Stimulated activated CD4-positive, alpha-beta T cell treated with anti-CD3 and anti-CD28 coated beads, Interleukin-1b, Interleukin-23, amount 100 ng/mL, for 48 hours (primary cell): ENCODE measurements at regions not wholly inside any gene's neighbourhood (a gene's known extent, or its start where the extent isn't known, plus 50 kb on each side); places are given as distances from the start of the nearest gene placed in this dataset.
A peak's percentile ranks its signal among the peaks of the same experiment; 100 is the strongest.

Source experiments
- DNase-seq: peaks from one replicate; pipeline ENCODE4 v3.0.0-alpha.2; 2020

DNA sequence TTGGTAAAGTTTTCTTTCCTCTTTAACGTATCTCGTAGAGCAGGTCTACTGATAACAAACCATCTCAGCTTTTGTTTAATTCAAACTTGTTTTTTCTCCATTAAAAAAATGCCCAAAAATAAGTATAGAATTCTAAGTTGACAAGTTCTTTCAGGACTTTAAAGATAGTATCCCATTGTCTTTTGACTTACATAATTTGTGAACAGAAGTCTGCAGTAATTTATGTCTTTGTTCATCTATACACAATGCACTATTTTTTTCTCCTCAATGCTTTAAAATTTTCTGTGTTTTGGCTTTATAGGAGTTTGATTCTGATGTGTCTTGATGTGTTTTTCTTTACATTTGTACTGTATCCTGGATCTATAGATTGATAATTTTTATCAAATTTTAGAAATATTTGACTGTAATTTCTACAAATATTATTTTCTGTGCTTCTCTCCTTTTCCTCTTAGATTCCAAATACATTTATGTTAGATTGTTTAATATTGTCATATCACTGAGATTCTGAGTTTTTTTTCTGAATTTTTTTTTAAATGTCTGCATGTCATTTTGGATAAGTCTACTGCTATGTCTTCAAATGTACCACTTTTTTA is 143.3 kb downstream of the FTCDNL1 start:
- no peak for DNase-seq

DNA sequence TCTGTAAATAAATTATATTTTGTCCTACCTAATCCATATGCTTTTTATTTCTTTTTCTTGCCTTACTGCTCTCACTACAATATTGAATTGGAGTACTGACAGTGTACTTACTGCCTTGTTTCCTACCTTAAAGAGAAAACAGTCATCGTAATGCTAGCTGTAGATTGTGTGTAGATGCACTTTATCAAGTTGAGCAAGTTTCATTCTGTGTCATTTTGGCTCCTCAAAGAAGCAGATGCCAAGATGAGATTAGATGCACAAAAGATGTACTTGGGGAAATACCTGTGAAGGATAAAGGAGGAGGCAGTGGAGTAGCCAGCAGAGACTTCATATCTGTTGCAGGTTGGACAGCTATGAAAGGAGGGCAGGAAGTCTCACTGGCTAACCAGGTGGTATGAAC is 145.5 kb downstream of the FTCDNL1 start:
- no peak for DNase-seq

DNA sequence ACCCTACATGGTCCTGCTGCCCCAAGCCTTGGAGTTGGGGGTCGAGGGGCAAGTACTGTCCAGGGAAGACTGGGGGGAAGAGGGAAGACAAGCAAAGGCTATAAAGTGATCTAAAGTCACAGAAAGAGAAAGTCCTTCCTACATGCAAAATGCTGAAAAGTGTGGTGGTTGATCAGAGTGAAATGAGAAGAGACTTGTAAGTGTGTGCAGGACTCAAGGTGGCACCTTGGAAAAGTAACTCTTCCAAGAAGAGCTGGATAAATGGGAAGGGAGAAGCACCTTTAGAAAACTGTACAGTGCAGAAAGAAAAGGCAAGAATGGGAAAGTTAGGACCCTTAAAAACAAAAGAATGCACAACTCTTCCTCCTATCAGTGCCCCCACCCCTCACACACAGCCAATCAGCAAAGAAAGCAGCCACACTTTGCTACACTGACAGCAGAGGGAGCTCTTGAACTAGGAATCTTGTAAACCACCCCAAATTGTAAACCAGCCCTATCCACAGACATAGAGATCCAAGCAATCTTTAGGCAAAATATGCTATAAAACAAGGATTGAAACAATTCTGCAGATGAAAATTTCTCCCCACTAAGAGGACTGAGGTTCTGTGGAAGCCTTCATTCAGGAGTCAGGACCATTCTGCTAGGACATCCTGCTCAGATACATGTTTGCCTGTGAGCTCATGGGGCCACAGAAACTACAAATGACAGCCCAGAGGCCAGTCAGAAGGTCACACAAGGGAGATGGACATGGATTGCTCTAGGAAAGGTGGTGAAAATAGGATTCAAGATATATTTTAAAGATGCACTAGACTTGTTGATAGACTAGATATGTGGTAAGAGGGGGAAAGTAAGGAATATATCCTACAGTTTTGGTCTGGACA is 146.4 kb downstream of the FTCDNL1 start:
- DNase-seq = no peak

DNA sequence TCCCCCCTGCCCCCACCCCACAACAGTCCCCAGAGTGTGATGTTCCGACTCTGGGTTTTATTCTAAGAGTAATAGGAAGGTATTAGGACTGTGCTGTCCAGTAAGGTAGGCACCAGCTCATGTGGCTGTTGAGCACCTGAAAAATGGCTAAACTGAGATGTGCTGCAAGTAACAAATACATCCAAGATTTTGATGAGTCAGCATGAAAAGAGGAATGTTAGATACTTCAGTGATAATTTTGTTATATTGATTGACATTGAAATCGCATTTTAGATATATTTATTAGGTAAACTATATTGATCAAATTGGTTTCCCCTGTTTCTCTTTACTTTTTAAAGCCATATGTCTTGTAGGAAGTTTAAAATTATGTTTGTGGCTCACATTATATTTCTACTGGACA is 147.8 kb downstream of the FTCDNL1 start:
- DNase-seq = no peak

DNA sequence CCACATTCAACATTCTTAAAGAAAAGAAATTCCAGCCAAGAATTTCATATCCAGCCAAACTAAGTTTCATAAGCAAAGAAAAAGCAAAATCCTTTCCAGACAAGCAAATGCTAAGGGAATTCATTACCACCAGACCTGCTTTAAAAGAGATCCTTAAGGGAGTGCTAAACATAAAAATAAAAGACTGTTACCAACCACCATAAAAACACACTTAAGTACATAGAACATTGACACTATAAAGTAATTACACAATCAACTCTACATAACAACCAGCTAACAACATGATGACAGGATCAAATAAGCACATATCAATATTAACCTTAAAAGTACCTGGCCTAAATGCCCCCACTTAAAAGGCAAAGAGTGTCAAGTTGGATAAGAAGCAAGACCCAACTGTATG is 153.5 kb downstream of the FTCDNL1 start:
- DNase-seq = no peak

DNA sequence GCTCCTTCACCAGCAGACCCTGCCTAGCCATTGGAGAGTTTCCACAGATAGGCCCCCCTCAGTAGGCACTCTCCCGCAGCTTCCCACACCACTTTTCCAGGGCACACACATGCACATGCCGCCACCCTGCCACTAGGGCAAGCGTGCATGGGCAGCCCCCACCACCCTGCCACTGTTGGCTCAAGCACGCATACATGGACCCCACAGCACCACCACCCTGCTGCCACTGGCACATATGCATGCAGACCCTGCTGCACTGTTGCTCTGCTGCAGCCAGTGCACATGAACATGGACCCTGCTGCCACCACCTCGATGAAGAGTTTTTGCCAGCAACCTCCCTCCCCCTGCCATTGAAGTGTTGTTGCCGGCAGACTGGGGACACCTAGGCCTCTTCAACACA is 154.9 kb downstream of the FTCDNL1 start:
- no peak for DNase-seq

DNA sequence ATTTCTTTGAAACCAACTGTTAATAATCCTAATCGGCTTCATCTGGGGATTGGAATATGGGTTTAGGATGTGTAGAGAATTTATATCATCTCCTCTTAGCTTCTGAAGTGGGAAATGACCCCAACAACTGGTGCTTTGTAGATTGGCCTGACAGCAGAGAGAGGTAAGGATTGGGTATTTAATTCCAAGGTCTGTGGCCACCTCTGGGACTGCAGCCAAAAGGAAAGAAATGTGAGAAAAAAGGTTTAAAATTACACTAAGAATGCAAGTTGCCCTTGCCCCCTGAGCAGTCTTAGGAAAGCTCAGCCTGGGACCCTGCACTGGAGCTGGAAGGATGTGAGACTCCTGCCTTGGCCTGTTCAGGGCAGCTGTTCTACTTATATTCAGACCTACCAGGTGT is 157.1 kb downstream of the FTCDNL1 start:
- DNase-seq = no peak

DNA sequence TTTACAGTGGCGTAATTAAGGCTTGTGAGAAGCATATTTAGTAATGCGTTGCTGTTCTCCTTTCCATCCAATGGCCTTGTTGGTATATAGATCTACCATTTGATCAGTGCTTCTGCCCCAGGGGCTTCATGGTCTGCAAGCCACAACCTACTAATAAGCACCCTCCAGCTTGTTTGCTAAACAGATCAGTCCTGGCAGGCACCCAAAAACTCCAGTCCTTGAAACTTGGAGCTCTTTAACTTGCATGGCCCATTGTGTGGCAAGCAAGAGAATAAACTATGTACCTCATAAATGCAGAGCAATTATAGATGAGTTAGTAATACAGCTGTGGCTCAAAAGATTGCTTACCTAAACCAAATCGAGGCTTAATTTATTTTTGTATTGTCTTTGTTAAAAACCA is 158.5 kb downstream of the FTCDNL1 start:
- no peak for DNase-seq

DNA sequence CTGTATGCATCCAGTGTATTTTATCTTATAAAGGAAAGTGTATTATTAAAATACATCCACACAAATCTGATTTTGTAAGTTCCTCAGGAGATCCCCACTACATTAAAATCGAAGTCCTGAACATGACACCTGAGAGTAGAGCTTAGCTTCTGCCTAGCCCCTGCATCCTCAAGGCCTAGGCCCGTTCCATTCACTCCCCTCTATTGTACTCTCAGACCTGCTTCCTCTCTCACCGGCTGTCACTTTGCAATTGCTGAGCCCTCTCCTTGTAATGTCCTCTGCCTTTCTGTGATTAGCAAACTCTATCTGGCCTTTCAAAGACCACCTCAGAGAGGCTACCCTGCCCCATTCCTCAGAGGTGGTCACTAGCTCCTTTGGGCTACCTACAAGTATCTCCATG is 160.8 kb downstream of the FTCDNL1 start:
- no peak for DNase-seq

DNA sequence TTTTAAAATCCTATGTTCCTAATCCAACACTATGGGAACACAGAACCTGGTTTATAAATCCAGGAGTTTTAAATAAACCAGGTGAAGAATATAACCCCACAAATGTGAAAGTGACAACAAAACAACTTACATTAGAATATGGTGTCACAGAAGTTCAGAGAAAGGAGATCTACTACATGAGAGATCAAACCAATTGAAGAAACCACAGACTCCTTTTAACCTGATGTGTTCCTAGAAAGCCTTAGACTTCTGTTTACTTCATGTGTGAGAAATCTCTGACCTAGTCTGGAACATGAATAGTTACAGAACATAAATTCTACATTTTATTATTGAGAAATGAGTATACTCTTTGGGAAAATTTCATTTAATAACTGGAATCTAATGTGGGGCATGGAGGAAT is 165.3 kb downstream of the FTCDNL1 start:
- DNase-seq = no peak

DNA sequence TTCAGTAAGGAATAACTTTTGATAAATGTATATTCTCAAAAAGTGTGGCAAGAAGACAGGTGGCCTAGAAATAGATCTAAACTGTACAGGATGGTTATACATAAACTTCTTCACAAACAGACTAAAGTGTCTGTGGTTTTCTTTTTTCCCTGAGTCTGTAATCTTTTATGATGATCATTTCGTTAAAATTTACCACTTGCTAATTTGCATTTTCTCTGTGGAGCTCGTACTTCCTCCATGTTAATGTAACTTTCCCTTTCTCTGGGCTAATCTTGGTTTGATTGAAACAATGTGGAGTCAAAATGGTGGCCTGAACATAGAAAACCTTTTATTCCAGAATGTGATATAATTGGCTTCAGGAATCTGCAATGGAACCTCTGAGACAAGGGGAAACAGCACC is 166.2 kb downstream of the FTCDNL1 start:
- no peak for DNase-seq

DNA sequence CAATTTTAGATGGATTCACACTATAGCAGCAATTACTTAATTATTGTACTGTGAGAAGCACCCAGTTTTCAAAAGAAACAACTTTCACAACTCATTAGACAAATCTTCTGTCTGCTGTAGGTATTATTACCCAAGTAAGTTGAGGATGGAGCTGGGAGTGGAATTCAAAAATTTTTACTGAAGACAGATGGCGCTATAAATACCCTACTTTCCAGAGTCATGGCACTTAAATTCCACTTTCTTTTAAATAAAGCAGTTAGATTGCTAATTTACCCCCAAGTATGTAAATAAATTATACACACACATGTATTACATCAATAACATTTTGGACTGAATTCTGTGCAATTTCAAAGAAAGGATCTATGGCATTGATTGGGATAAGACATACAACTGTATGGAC is 166.8 kb downstream of the FTCDNL1 start:
- no peak for DNase-seq

DNA sequence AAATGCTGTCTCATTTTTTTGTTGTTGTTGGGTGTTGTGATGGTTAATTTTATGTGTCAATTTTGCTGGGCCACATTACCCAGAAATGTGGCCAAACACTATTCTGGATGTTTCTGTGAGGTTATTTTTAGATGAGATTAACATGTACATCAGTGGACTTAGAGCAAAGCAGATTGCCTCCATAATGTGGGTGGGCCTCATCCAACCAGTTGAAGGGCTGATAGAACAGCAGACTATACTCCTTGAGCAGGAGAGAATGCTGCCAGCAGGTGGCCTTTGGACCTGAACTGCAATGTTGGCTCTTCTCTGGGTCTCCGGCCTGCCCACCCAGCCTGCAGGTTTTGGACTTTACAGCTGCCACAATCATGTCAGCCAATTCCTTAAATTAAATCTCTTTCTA is 169.0 kb downstream of the FTCDNL1 start:
- no peak for DNase-seq

DNA sequence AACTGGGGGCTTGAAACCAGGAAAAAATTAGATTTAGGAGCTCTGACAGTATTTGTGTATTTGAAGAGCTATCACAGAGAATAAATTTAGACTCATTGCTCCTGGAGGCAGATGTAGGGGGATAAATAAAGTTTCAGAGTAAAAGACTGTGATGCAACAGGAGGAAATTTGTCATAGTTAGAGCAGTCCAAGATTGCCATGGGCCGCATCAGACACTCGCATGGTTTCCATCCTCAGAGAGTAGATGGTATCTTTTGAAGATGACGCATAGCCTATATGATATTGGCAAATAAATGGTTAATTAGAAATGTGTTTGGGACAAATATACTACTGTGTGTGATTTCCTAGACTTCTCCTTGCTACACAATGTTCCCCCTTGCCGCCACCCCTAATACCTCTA is 170.5 kb downstream of the FTCDNL1 start:
- no peak for DNase-seq

DNA sequence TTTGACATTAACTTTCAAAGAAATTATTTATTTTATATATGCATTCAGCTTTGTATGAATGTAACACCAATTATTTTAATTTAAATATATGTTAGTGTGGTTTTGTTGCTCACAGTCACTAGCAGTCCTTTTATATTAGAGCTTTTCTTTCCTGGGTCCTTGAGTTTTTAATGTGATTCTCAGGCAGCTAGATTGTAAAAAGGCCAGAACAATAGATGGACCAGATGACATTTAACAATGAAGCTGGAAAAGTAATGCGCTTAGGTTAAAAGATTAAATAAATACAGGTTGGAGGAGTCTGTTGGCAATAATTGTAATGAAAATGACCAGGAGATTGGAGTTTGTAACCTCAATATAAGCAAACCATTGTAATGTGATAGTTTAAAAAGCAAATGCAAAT is 171.1 kb downstream of the FTCDNL1 start:
- DNase-seq = no peak

DNA sequence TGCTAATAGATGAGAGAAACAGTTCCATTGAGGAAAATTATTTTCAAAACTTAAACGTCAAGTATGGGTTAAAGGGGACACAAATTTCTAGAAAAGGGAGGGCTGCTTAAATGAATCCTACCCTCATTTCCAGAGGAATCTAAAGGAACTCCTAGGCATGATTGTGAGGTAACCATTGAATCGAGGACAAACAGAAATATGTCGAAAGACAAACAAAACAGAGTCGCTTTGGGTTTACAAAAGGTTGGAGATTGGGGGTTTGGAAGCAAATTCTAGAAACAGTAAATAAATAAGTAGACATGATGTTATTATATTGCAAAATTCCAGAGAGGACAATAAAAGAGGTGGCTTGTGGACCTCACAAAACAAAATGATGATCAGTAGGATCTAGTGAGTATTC is 173.1 kb downstream of the FTCDNL1 start:
- no peak for DNase-seq

DNA sequence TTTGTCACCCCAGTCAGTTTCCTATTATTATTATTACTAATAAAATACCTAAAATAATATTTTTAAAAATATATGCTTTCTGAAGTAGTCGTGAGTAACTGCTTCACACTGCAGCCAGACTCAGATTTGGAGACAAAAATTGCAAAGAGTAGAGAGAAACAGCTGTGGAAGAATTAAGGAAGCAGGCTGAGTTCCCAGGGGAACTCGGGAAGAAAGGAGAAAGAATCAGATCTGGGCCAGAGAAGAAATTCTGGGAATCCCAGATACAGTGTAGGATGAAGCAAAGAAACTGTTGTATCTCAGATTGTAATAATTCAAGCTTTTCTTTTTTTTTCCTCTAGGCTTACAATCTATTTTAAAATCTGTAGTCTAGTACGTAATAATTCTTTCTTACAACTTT is 182.3 kb downstream of the FTCDNL1 start:
- DNase-seq = no peak

DNA sequence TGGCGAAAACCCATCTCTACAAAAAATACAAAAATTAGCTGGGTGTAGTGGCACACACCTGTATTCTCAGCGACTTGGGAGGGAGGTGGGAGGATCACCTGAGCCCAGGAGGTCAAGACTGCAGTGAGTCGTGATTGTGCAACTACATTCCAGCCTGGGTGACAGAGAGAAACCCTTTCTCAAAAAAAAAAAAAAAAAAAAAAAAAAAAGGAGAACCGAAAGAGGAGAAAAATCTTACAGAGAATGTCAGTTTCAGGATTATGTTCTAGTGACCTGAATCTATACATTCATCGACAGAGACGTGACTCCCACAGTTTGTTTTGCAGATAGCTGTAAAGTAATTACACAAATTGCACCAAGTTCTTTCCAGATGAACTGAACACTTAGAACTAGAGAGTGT is 187.8 kb downstream of the FTCDNL1 start:
- no peak for DNase-seq

DNA sequence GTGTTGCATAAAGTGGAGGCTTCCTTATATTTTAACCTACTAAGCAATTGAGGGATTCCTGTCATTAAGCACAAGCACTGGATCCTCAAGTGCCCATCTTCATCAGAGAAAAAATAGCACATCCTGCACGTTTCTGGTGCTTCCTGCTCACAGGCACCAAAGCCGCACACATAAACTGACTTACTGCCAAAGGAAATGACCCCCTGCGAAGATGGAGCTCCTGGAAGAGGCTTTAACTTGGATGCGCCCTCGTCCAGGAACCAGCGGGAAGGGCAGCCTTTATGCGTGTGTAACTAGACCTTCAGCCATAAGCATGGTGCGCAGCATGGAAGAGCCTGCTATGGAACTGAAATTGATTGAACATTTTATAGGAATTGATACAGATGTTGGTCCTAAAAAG is 188.7 kb downstream of the FTCDNL1 start:
- DNase-seq = no peak

DNA sequence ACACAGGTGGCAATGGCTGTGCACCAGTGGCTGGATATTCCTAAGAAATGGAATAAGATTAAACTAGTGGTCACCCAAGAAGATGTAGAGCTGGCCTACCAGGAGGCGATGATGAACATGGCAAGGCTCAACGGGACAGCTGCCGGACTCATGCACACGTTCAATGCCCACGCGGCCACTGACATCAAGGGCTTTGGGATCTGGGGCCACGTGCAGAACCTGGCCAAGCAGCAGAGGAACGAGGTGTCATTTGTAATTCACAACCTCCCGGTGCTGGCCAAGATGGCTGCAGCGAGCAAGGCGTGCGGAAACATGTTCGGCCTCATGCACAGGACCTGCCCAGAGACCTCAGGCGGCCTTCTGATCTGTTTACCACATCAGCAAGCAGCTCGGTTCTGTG is 190.8 kb downstream of the FTCDNL1 start:
- no peak for DNase-seq

DNA sequence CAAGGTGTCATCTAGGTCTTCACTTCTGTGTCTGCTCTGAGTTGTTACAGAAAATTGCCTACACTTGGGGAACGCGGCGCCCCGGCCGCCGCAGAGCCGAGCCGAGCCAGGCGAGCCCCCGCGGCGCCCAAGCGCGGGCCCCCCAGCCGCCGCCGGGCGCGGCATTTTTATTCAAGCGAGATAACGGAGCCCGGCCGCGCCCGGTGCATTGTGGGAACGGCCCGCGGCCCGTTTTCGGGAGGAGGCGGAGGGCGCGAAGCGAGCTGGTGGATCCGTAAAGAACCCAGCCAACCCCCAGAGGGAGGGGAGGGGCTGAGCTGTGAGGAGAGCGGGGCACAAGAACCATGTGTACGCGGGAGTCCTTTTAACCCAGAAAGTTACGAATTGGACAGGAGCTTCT is 191.8 kb downstream of the FTCDNL1 start:
- DNase-seq = peak; percentile 13

DNA sequence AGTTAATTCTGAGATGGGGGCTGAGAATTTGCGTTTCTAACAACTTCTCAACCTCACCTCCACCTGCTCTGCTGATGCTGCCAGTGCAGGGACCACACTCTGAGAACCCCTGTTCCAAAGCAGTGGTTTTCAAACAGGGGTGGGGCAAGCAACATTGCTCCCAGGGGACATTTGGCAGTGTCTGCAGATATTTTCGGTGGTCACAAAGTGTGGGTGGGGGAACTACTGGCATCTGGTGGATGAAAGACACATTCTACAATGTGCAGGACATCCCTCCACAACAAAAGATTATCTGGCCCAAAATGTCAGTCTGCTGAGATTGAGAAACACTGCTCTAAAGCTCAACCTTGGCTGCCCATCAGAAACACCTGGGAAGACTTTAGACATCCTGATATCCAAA is 188.7 kb upstream of the SATB2 start:
- no peak for DNase-seq

DNA sequence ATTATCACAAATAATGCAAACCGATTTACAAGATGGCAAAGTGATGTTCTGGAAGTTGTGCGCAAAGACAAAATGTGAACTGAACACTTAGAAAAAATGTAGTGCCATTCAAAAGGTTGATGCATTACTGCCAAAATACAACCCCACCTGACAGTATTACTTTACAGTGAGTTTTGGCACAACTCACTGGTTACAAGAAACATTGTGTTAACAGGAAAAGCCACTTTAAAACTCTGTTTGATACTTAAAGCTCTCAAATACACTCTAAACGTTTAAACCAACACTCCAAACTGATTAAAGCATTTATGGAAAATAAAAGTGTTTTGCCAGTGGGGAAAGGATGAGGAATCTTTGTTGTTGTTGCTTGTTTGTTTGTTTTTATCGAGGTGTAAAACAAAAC is 173.4 kb upstream of the SATB2 start:
- no peak for DNase-seq

DNA sequence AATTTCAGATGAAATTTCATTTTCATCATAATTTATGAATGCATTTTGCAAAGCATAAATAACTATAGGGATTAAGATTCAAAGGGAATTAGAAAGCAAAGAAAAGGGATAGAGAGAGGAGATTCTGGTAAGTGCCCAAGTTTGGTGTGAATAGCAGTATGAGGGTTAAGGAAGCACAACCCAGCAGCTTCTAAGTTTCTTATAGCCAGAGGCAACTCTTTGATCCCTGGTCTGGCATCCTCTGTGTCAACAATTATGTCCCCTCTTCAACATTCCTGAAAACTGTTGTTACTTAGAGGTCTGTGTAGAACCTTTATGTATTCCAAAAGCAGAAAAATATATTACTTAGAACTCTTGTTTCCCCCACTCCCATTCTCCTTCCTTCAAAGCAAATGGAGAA is 171.6 kb upstream of the SATB2 start:
- no peak for DNase-seq

DNA sequence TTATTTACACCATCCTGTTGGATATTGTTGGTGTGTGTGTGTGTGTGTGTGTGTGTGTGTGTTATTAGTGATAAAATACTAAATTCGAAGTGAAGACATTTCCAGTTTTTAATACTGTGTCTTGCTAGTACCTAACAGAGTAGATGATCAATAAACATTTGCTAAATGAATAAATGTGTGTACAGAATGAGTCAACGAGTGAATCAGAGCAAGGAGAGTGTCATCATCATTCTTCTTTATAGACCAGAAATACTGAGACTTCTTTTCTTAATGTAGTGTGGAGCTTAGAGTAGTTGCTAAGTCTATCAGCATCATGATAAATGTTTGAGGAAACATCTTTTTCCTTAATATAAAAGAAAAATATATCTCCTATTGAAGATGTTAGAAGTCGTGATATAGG is 169.7 kb upstream of the SATB2 start:
- no peak for DNase-seq
